OCI-LY3 (cell line): ENCODE measurements at regions not wholly inside any gene's neighbourhood (a gene's known extent, or its start where the extent isn't known, plus 50 kb on each side); places are given as distances from the start of the nearest gene placed in this dataset.

ENCODE experiments used
- CTCF ChIP-seq: fragments of 200-600, 300-600 bp; sonication (generic); IDR thresholded peaks from 2 replicates; pipeline ENCODE4 v1.5.1; 2014; ENCODE audit warnings: antibody characterized with exemption, low read length, low read depth
- EZH2phosphoT487 ChIP-seq: fragments of 200-600 bp; shearing (Covaris generic); IDR thresholded peaks from 2 replicates; pipeline ENCODE4 v1.6.1; 2018; ENCODE audit warnings: antibody characterized with exemption, mixed run types, low read depth

DNA sequence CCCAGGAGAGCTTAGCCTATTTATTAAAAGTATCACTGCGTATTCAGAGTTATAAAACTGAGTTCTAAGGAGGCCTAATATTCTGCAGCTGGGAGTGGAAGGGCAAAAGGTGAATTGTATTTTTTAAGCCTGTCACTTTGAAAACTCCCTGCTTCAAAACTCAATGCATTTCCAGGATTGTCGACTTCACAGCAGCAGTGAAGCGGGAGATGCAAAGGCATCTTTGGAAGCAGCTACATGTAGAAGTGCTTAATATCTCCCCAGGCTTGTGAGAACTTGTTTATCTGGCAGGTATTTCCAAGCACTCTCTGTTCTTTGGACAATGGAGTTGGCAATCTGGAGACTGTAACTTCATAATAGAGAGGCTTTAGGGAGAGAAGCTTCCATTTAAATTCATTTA is 717.5 kb upstream of the SLIT2 start:
- TF ChIP-seq CTCF, result no peak
- TF ChIP-seq EZH2phosphoT487, result no peak
